IMR-90 (cell line): ENCODE measurements at regions not wholly inside any gene's neighbourhood (a gene's known extent, or its start where the extent isn't known, plus 50 kb on each side); places are given as distances from the start of the nearest gene placed in this dataset.
A peak's percentile ranks its signal among the peaks of the same experiment; 100 is the strongest.

ENCODE experiments used
- ATAC-seq: fragments of 200-7000 bp; cut with Tn5 transposase; 2 replicates; pipeline ENCODE4 v1.9.1; 2020; ENCODE audit warnings: low read depth, mild to moderate bottlenecking, moderate library complexity
- BruUV-seq: library from RNA; stranded (reverse); fragments of 400-500 nt; replicated peaks from 2 replicates; lab custom pipeline; 2021; lab: Mats Ljungman, UMichigan
- CTCF ChIA-PET: fragments of 300-600 bp; formaldehyde crosslinking; extraction: SDS; loops from one replicate; lab custom pipeline; 2021; ENCODE audit warnings: antibody characterized with exemption; lab: Yijun Ruan, JAX
- POLR2A ChIA-PET: fragments of 300-600 bp; sonication (Branson Sonifier 250); formaldehyde crosslinking; loops from one replicate; lab custom pipeline; 2022; ENCODE audit warnings: antibody characterized with exemption; ENCODE audit not compliant: unreplicated experiment; lab: Charles Lee
- DNase-seq: peaks from one replicate; pipeline ENCODE4 v3.0.0; 2013
- H2AFZ ChIP-seq: replicated peaks from 2 replicates; pipeline ENCODE3; 2013; ENCODE audit warnings: low read length, mild to moderate bottlenecking; ENCODE audit not compliant: poor library complexity
- H2AK5ac ChIP-seq: 2 replicates; pipeline ENCODE4 v1.6.1; 2013; ENCODE audit warnings: low read depth, low read length, inconsistent platforms
- H2AK9ac ChIP-seq: replicated peaks from 2 replicates; pipeline ENCODE3; 2013; ENCODE audit warnings: mild to moderate bottlenecking, low read depth, low read length, moderate library complexity; ENCODE audit not compliant: poor library complexity
- H2BK120ac ChIP-seq: 2 replicates; pipeline ENCODE4 v1.6.1; 2013; ENCODE audit warnings: low read depth, low read length, inconsistent platforms
- H2BK15ac ChIP-seq: 3 replicates; pipeline ENCODE4 v1.6.1; 2013; ENCODE audit warnings: low read depth, low read length, inconsistent platforms
- H2BK20ac ChIP-seq: 2 replicates; pipeline ENCODE4 v1.6.1; 2013; ENCODE audit warnings: low read depth, mild to moderate bottlenecking, inconsistent platforms, low read length, moderate library complexity
- H2BK5ac ChIP-seq: 2 replicates; pipeline ENCODE4 v1.6.1; 2013; ENCODE audit warnings: mild to moderate bottlenecking, low read depth, low read length, inconsistent platforms; ENCODE audit not compliant: poor library complexity, severe bottlenecking
- H3K14ac ChIP-seq: replicated peaks from 2 replicates; pipeline ENCODE4 v1.6.1; 2013; ENCODE audit warnings: low read depth, low read length, inconsistent platforms
- H3K18ac ChIP-seq: 2 replicates; pipeline ENCODE4 v1.6.1; 2013; ENCODE audit warnings: low read depth, low read length, control low read depth
- H3K23ac ChIP-seq: 2 replicates; pipeline ENCODE4 v1.6.1; 2013; ENCODE audit warnings: low read depth, low read length, inconsistent platforms
- H3K27ac ChIP-seq: 2 replicates; pipeline ENCODE4 v1.5.1; 2013; ENCODE audit warnings: mild to moderate bottlenecking, control low read depth, low read length; ENCODE audit not compliant: insufficient read depth
- H3K27me3 ChIP-seq: 2 replicates; pipeline ENCODE4 v1.6.1; 2013; ENCODE audit warnings: low read length; ENCODE audit not compliant: control insufficient read depth, insufficient read depth
- H3K36me3 ChIP-seq: 2 replicates; pipeline ENCODE4 v1.6.1; 2013; ENCODE audit warnings: low read length, mixed read lengths; ENCODE audit not compliant: control insufficient read depth, insufficient read depth
- H3K4ac ChIP-seq: 2 replicates; pipeline ENCODE4 v1.6.1; 2013; ENCODE audit warnings: low read depth, low read length, inconsistent platforms
- H3K4me1 ChIP-seq: 2 replicates; pipeline ENCODE4 v1.6.1; 2013; ENCODE audit warnings: low read length, mixed read lengths; ENCODE audit not compliant: control insufficient read depth, insufficient read depth
- H3K4me2 ChIP-seq: 2 replicates; pipeline ENCODE4 v1.6.1; 2013; ENCODE audit warnings: low read depth, mild to moderate bottlenecking, control low read depth, low read length, moderate library complexity
- H3K4me3 ChIP-seq: 2 replicates; pipeline ENCODE4 v1.5.1; 2013; ENCODE audit warnings: low read depth, mild to moderate bottlenecking, control low read depth, low read length, moderate library complexity; ENCODE audit not compliant: insufficient read depth
- H3K56ac ChIP-seq: 2 replicates; pipeline ENCODE4 v1.6.1; 2013; ENCODE audit warnings: low read length, inconsistent platforms; ENCODE audit not compliant: insufficient read depth; ENCODE audit errors: extremely low read depth
- H3K79me1 ChIP-seq, 2 experiments: 2 replicates each; pipeline ENCODE4 v1.6.1; 2013; ENCODE audit warnings: low read length in 2 of 2, inconsistent platforms in 1 of 2, low read depth in 1 of 2
- H3K9ac ChIP-seq: 2 replicates; pipeline ENCODE4 v1.6.1; 2013; ENCODE audit warnings: low read depth, low read length, control low read depth
- H3K9me1 ChIP-seq: 2 replicates; pipeline ENCODE4 v1.6.1; 2013; ENCODE audit warnings: low read length, inconsistent platforms; ENCODE audit not compliant: insufficient read depth
- H3K9me3 ChIP-seq: 2 replicates; pipeline ENCODE4 v1.6.1; 2013; ENCODE audit warnings: low read length; ENCODE audit not compliant: control insufficient read depth, insufficient read depth
- H4K20me1 ChIP-seq: 2 replicates; pipeline ENCODE4 v1.6.1; 2013; ENCODE audit warnings: low read length, inconsistent platforms; ENCODE audit not compliant: insufficient read depth
- H4K5ac ChIP-seq: 2 replicates; pipeline ENCODE4 v1.6.1; 2013; ENCODE audit warnings: mild to moderate bottlenecking, low read depth, low read length, control low read depth
- H4K8ac ChIP-seq, 2 experiments: 2 replicates each; pipeline ENCODE4 v1.6.1; 2013; ENCODE audit warnings: low read depth in 2 of 2, low read length in 2 of 2, control low read depth in 1 of 2, inconsistent platforms in 1 of 2
- H4K91ac ChIP-seq: 2 replicates; pipeline ENCODE4 v1.6.1; 2013; ENCODE audit warnings: low read depth, low read length, inconsistent platforms; ENCODE audit not compliant: insufficient read depth
- BHLHE40 ChIP-seq: fragments of 150-350 bp; IDR thresholded peaks from 2 replicates; pipeline ENCODE4 v1.6.1; 2016; ENCODE audit warnings: mild to moderate bottlenecking, low read depth, low read length
- CEBPB ChIP-seq: IDR thresholded peaks from 2 replicates; pipeline ENCODE4 v1.6.1; 2012; ENCODE audit warnings: low read depth, low read length, improper control_type of control experiment
- CHD1 ChIP-seq: IDR thresholded peaks from 2 replicates; pipeline ENCODE4 v1.6.1; 2012; ENCODE audit warnings: low read depth, low read length, improper control_type of control experiment
- CTCF ChIP-seq: conservative IDR thresholded peaks from 2 replicates; pipeline ENCODE4 v1.5.1; 2012; ENCODE audit warnings: mild to moderate bottlenecking, low read depth, low read length, improper control_type of control experiment
- ELK1 ChIP-seq: fragments of 150-350 bp; IDR thresholded peaks from 2 replicates; pipeline ENCODE4 v1.6.1; 2016; ENCODE audit warnings: low read depth, mild to moderate bottlenecking, low read length, moderate library complexity, borderline replicate concordance
- FOS ChIP-seq: fragments of 150-350 bp; IDR thresholded peaks from 2 replicates; pipeline ENCODE4 v1.6.1; 2016; ENCODE audit warnings: low read depth, low read length
- MAFK ChIP-seq: IDR thresholded peaks from 2 replicates; pipeline ENCODE4 v1.6.1; 2012; ENCODE audit warnings: low read depth, low read length, improper control_type of control experiment
- MAZ ChIP-seq: IDR thresholded peaks from 2 replicates; pipeline ENCODE4 v1.6.1; 2012; ENCODE audit warnings: low read depth, mild to moderate bottlenecking, low read length, improper control_type of control experiment, moderate library complexity, borderline replicate concordance
- MXI1 ChIP-seq: IDR thresholded peaks from 2 replicates; pipeline ENCODE4 v1.6.1; 2012; ENCODE audit warnings: low read depth, mild to moderate bottlenecking, low read length, moderate library complexity, borderline replicate concordance
- NFE2L2 ChIP-seq: fragments of 150-350 bp; IDR thresholded peaks from 2 replicates; pipeline ENCODE4 v1.6.1; 2016; ENCODE audit warnings: low read depth, mild to moderate bottlenecking, low read length
- POLR2A ChIP-seq: IDR thresholded peaks from 2 replicates; pipeline ENCODE4 v1.6.1; 2012; ENCODE audit warnings: mild to moderate bottlenecking, low read depth, low read length
- RAD21 ChIP-seq: IDR thresholded peaks from 2 replicates; pipeline ENCODE4 v1.6.1; 2012; ENCODE audit warnings: low read length, improper control_type of control experiment
- RCOR1 ChIP-seq: IDR thresholded peaks from 2 replicates; pipeline ENCODE4 v1.6.1; 2012; ENCODE audit warnings: mild to moderate bottlenecking, low read length, improper control_type of control experiment; ENCODE audit not compliant: insufficient replicate concordance
- RFX5 ChIP-seq: IDR thresholded peaks from 2 replicates; pipeline ENCODE4 v1.8.0; 2012; ENCODE audit warnings: low read depth, mild to moderate bottlenecking, low read length, moderate library complexity
- SMC3 ChIP-seq: fragments of 150-350 bp; IDR thresholded peaks from 2 replicates; pipeline ENCODE4 v1.6.1; 2016; ENCODE audit warnings: low read depth, mild to moderate bottlenecking, antibody characterized with exemption, low read length, moderate library complexity
- WGBS, 2 experiments: methylation state at CpG; one replicate each; pipeline versions ENCODE4 v1.1.5 to v1.1.7; 2013; ENCODE audit warnings: missing lambda C conversion rate in 2 of 2; ENCODE audit not compliant: insufficient read length in 1 of 2; ENCODE audit errors: extremely low coverage in 2 of 2; 5-methylcytosine and 5-hydroxymethylcytosine counted together
- dilution Hi-C: fragments of 300-500 bp; cut with HindIII; formaldehyde crosslinking; loops from one replicate; pipeline ENCODE4 v1.14.3; 2018; ENCODE audit warnings: low sequenced_read_pairs; ENCODE audit not compliant: unreplicated experiment
- in situ Hi-C: fragments of 300-500 bp; cut with MboI; formaldehyde crosslinking; loops from 3 replicates; pipeline ENCODE4 v1.14.3; 2019; ENCODE audit warnings: low sequenced_read_pairs, inconsistent platforms, mixed read lengths
- intact Hi-C: fragments of 100-400 bp; cut with micrococcal nuclease; formaldehyde crosslinking; loops from 2 replicates; pipeline ENCODE4 v1.10.0; 2022
- TF ChIP-seq, protein P1 (sequence below): fragments of 150-350 bp; IDR thresholded peaks from 2 replicates; pipeline ENCODE4 v1.6.1; 2017; ENCODE audit warnings: mild to moderate bottlenecking, antibody characterized with exemption, low read length, low read depth

DNA sequence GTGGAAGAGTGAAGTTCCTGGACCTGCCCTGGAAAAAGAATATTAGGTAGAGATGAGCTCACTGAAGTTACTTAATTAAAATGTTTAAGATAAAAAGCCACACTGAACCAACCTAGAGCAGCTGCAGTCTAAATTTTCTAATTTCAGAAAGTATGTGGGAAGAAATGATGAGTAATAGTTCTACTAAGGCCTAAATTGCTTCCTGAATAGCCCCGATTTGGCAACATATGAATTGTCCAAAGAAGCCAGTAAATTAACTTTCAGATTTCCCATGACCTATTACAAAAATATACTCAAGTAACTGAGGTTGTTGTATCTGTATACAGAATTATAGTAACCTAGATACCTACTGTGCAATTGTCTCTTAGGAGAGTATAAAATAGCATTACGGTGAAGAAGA, 312.6 kb downstream of the IPMK start:
- BruUV-seq: no TSS peak
- Histone ChIP-seq H2AK5ac (no peak overlapping the region), H4K8ac (no peak overlapping the region), H2BK120ac (no peak overlapping the region), H2AFZ (no peak overlapping the region), H3K56ac (no peak overlapping the region), H3K79me1 (no peaks in the 10 kb centered on the region), H3K36me3 (no peaks in the 10 kb centered on the region), H2BK15ac (no peak overlapping the region), H4K91ac (no peak overlapping the region), H3K4ac (no peak overlapping the region), H3K27me3 (no peaks in the 10 kb centered on the region), H2BK5ac (no peak overlapping the region), H3K9me1 (no peaks in the 10 kb centered on the region), H2AK9ac (no peak overlapping the region), H3K4me1 (no peaks in the 10 kb centered on the region; the same call in 1 of the 2 replicates), H3K23ac (no peak overlapping the region), H3K4me2 (no peak overlapping the region), H3K14ac (no peak overlapping the region), H3K27ac (no peak overlapping the region), H3K4me3 (no peak overlapping the region), H3K9ac (no peak overlapping the region), H4K5ac (no peak overlapping the region), H4K20me1 (no peaks in the 10 kb centered on the region), H2BK20ac (no peak overlapping the region), H3K18ac (no peak overlapping the region), H3K9me3 (no peaks in the 10 kb centered on the region)
- intact Hi-C loops: no loop called here
- DNase-seq (peak; percentile 47), ATAC-seq (no peak)
- TF ChIP-seq FOS (no peak), ELK1 (no peak), RAD21 (no peak), RFX5 (no peak), MAZ (no peak), RCOR1 (no peak), CHD1 (no peak), MAFK (no peak), BHLHE40 (no peak), NFE2L2 (no peak), POLR2A (no peak), CEBPB (no peak), CTCF (no peak), SMC3 (no peak), MXI1 (no peak)
- TF ChIP-seq, protein P1, sequence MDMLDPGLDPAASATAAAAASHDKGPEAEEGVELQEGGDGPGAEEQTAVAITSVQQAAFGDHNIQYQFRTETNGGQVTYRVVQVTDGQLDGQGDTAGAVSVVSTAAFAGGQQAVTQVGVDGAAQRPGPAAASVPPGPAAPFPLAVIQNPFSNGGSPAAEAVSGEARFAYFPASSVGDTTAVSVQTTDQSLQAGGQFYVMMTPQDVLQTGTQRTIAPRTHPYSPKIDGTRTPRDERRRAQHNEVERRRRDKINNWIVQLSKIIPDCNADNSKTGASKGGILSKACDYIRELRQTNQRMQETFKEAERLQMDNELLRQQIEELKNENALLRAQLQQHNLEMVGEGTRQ: no peak
- POLR2A ChIA-PET: no interaction called here
- CTCF ChIA-PET: no interaction called here
- in situ Hi-C loops: no loop called here
- no CpG with 5 or more reads among the region's 2 CpGs for WGBS, 2 experiments
- dilution Hi-C loops: no loop called here
